ENCODE measurements at regions not wholly inside any gene's neighbourhood (a gene's known extent, or its start where the extent isn't known, plus 50 kb on each side); places are given as distances from the start of the nearest gene placed in this dataset.

DNA sequence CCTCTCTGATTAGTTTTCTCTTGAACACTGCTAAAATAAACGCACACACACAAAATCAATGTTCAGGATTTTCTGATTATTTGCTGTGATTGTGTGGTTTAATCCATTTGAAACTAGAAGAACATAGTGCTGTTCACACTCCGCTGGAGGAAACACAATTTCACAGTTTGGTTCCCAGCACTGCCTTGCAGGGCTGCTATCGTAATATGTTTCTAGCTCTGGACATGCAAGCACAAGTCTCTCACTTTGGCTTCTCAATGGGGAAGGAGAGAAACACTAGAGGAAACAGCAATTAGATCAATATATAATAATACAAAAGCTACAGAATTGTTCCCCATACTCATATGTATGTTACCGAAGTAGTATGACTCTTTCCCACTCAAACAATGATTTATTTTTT, 299.5 kb downstream of the NSUN3 start:
- Histone ChIP-seq H3K9ac (ENCODE audit: low read length) (no peak overlapping the region), H3K4me1 (ENCODE audit: control insufficient read depth in 1 of 2, insufficient read depth in 2 of 2, low read length in 2 of 2) (no peaks in the 10 kb centered on the region), H4K20me1 (ENCODE audit: insufficient read depth) (no peaks in the 10 kb centered on the region), H3K79me2 (ENCODE audit: insufficient read depth, low read length) (no peaks in the 10 kb centered on the region), H3K9me3 (ENCODE audit: control insufficient read depth in 1 of 2, insufficient read depth in 1 of 2, low read depth in 1 of 2, low read length in 2 of 2) (peaks cover 0 to 3% of the 10 kb centered on the region in 2 experiments; a peak in 1 of 4 replicates), H3K27ac (ENCODE audit: low read depth, low read length) (no peak overlapping the region), H2AFZ (ENCODE audit: low read depth, low read length, poor library complexity, severe bottlenecking) (no peak overlapping the region), H3K9me2 (ENCODE audit: insufficient read depth) (no peaks in the 10 kb centered on the region), H3K27me3 (ENCODE audit: insufficient read depth, low read length) (no peaks in the 10 kb centered on the region), H3K4me2 (ENCODE audit: low read length) (no peak overlapping the region), H3K4me3 (replicated peaks in 1 of 2; ENCODE audit: low read depth in 1 of 2, low read length in 2 of 2) (no peak overlapping the region), H3K36me3 (ENCODE audit: control insufficient read depth in 1 of 2, insufficient read depth in 2 of 2, low read length in 2 of 2) (no peaks in the 10 kb centered on the region)
- RAD21 ChIA-PET (ENCODE audit: low non-redundant PET in 1 of 2, low total read pairs in 2 of 2, uncharacterized antibody in 2 of 2, unreplicated experiment in 2 of 2) = no interaction called here
- ATAC-seq (no peak), DNase-seq (ENCODE audit: low read depth, low spot score) (no peak)
- POLR2A ChIA-PET = no interaction called here
- intact Hi-C loops (cut with micrococcal nuclease) = no loop called here
- CTCF ChIA-PET = no interaction called here
- no TSS peak for BruUV-seq (replicated peaks)
- TF ChIP-seq SIN3A (IDR thresholded peaks at IDR 0.05; ENCODE audit: low read depth) (no peak), RAD21 (IDR thresholded peaks at IDR 0.05; ENCODE audit: low read depth) (no peak), SP1 (IDR thresholded peaks at IDR 0.05; ENCODE audit: low read depth) (no peak), POLR2A (IDR thresholded peaks at IDR 0.05; ENCODE audit: borderline replicate concordance, extremely low read depth, insufficient read depth, insufficient read length) (no peak), SRF (IDR thresholded peaks at IDR 0.05; ENCODE audit: low read depth) (no peak), JUND (IDR thresholded peaks at IDR 0.05) (no peak), CEBPB (IDR thresholded peaks at IDR 0.05; ENCODE audit: low read depth) (no peak)
- TF ChIP-seq, protein P1, sequence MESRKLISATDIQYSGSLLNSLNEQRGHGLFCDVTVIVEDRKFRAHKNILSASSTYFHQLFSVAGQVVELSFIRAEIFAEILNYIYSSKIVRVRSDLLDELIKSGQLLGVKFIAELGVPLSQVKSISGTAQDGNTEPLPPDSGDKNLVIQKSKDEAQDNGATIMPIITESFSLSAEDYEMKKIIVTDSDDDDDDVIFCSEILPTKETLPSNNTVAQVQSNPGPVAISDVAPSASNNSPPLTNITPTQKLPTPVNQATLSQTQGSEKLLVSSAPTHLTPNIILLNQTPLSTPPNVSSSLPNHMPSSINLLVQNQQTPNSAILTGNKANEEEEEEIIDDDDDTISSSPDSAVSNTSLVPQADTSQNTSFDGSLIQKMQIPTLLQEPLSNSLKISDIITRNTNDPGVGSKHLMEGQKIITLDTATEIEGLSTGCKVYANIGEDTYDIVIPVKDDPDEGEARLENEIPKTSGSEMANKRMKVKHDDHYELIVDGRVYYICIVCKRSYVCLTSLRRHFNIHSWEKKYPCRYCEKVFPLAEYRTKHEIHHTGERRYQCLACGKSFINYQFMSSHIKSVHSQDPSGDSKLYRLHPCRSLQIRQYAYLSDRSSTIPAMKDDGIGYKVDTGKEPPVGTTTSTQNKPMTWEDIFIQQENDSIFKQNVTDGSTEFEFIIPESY (IDR thresholded peaks at IDR 0.05; ENCODE audit: extremely low read depth, insufficient replicate concordance, low read length) = no peak
- TF ChIP-seq, protein P2, sequence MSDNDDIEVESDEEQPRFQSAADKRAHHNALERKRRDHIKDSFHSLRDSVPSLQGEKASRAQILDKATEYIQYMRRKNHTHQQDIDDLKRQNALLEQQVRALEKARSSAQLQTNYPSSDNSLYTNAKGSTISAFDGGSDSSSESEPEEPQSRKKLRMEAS (IDR thresholded peaks at IDR 0.05) = no peak
- TF ChIP-seq, protein P3, sequence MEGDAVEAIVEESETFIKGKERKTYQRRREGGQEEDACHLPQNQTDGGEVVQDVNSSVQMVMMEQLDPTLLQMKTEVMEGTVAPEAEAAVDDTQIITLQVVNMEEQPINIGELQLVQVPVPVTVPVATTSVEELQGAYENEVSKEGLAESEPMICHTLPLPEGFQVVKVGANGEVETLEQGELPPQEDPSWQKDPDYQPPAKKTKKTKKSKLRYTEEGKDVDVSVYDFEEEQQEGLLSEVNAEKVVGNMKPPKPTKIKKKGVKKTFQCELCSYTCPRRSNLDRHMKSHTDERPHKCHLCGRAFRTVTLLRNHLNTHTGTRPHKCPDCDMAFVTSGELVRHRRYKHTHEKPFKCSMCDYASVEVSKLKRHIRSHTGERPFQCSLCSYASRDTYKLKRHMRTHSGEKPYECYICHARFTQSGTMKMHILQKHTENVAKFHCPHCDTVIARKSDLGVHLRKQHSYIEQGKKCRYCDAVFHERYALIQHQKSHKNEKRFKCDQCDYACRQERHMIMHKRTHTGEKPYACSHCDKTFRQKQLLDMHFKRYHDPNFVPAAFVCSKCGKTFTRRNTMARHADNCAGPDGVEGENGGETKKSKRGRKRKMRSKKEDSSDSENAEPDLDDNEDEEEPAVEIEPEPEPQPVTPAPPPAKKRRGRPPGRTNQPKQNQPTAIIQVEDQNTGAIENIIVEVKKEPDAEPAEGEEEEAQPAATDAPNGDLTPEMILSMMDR (IDR thresholded peaks at IDR 0.05 in 2 of 3, conservative IDR thresholded peaks at IDR 0.05 in 1 of 3; ENCODE audit: borderline replicate concordance in 1 of 3, insufficient read depth in 1 of 3, low read depth in 2 of 3, low read length in 2 of 3) = no peak
